ENCODE measurements at regions not wholly inside any gene's neighbourhood (a gene's known extent, or its start where the extent isn't known, plus 50 kb on each side); places are given as distances from the start of the nearest gene placed in this dataset.
A peak's percentile ranks its signal among the peaks of the same experiment; 100 is the strongest.

DNA sequence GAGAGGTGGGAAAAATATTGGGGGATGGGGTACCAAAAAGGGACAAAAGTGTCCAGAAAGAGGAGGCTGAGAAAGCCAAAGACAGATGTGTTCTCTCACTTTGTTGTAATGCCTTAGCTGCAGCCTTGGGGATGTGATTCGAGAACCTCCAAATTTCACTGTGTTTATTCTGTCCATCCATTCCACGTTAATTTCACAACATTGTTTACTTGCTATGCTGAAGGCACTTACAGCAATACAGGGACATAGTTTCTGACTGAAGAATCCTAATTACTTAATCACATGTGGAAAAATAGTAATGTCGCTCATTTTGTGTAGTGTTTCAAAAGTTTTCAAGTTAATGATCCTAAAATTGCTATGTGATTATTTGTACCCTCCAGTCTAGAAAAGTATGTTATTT, 146.2 kb upstream of the SLC38A2 start:
- H3K27ac ChIP-seq, result peak overlapping the region; percentile 73
- 80% methylated on average over 3 of the region's 3 CpGs for WGBS

GRCh38 chr12:46518169-46518568, 145.6 kb upstream of the SLC38A2 start:
- H3K27me3 ChIP-seq, result no peaks in the 10 kb centered on the region
- TF ChIP-seq POLR2AphosphoS5 (IDR thresholded peaks at IDR 0.05), result no peak
- no peak overlapping the region for H3K4me3 ChIP-seq
- no peak for DNase-seq (ENCODE audit: low spot score in 2 of 2)
- H3K27ac ChIP-seq, result peak overlapping the region; percentile 73
- no peaks in the 10 kb centered on the region for H3K36me3 ChIP-seq
- H3K9me3 ChIP-seq, result no peaks in the 10 kb centered on the region
- H3K4me1 ChIP-seq, result peaks cover 63% of the 10 kb centered on the region

More for the DNA sequence above, 146.2 kb upstream of the SLC38A2 start:
- no peaks in the 10 kb centered on the region for H3K27me3 ChIP-seq
- H3K4me1 ChIP-seq, result peaks cover 63% of the 10 kb centered on the region
- H3K9me3 ChIP-seq, result no peaks in the 10 kb centered on the region
- TF ChIP-seq POLR2A (IDR thresholded peaks at IDR 0.05) (no peak), CTCF (IDR thresholded peaks at IDR 0.05) (no peak), POLR2AphosphoS5 (IDR thresholded peaks at IDR 0.05) (no peak), EP300 (IDR thresholded peaks at IDR 0.05) (no peak)
- no peak for DNase-seq (ENCODE audit: low spot score in 2 of 2)
- no peak overlapping the region for H3K4me3 ChIP-seq
- no peaks in the 10 kb centered on the region for H3K36me3 ChIP-seq

- Histone ChIP-seq H3K9me3 (no peaks in the 10 kb centered on the region), H3K27ac (peak overlapping the region; percentile 19), H3K4me1 (peaks cover 61% of the 10 kb centered on the region), H3K4me3 (no peak overlapping the region), H3K27me3 (no peaks in the 10 kb centered on the region), H3K36me3 (no peaks in the 10 kb centered on the region)
- no peak for TF ChIP-seq POLR2A (IDR thresholded peaks at IDR 0.05)
- no peak for TF ChIP-seq EP300 (IDR thresholded peaks at IDR 0.05)
- no peak for TF ChIP-seq POLR2AphosphoS5 (IDR thresholded peaks at IDR 0.05)
- TF ChIP-seq CTCF (IDR thresholded peaks at IDR 0.05), result no peak
- no peak for DNase-seq (ENCODE audit: low spot score in 2 of 2)
- 62% methylated on average over 1 of the region's 1 CpG for WGBS
These were observed 145.0 kb upstream of the SLC38A2 start for GRCh38 chr12:46517579-46517962.

DNA sequence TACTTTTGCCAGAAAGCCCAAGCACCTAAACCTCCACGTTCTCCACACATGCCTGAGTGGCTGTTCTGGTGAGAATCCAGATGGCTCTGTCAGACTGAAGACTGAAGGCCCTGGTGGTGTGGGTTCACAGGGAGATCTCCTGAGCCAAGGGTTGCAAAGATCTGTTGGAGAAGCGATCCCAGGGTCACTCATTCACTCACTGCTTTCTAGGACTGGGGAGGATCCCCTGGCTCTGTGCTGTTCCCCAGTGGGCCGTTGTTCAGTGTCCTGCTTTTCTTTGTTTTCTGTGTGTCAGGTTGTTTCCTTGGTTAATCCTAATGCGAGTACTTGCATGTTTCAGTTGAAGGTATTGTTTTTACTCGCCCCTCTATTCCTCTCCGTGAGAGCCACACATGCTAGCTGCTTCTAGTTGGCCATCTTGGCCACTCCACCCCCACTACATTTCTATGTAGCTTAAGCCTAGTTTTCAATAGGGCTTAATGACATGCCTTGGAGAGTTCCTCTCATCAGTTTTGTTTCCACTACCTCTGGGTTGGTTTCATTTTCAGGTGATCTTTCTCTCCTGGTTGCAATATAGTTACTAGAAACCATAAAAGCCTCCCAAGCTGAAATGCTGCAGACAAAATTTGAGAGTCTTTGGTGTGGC, 144.5 kb upstream of the SLC38A2 start:
- no peaks in the 10 kb centered on the region for H3K27me3 ChIP-seq
- peak overlapping the region; percentile 19 for H3K27ac ChIP-seq
- TF ChIP-seq EP300 (IDR thresholded peaks at IDR 0.05) (no peak), CTCF (IDR thresholded peaks at IDR 0.05) (no peak), POLR2A (IDR thresholded peaks at IDR 0.05) (no peak), POLR2AphosphoS5 (IDR thresholded peaks at IDR 0.05) (no peak)
- H3K9me3 ChIP-seq, result no peaks in the 10 kb centered on the region
- H3K4me3 ChIP-seq, result peak overlapping the region; percentile 4
- H3K4me1 ChIP-seq, result peaks cover 56% of the 10 kb centered on the region
- no peak for DNase-seq (ENCODE audit: low spot score in 2 of 2)
- WGBS, result 65% methylated on average over 5 of the region's 6 CpGs
- no peaks in the 10 kb centered on the region for H3K36me3 ChIP-seq

DNA sequence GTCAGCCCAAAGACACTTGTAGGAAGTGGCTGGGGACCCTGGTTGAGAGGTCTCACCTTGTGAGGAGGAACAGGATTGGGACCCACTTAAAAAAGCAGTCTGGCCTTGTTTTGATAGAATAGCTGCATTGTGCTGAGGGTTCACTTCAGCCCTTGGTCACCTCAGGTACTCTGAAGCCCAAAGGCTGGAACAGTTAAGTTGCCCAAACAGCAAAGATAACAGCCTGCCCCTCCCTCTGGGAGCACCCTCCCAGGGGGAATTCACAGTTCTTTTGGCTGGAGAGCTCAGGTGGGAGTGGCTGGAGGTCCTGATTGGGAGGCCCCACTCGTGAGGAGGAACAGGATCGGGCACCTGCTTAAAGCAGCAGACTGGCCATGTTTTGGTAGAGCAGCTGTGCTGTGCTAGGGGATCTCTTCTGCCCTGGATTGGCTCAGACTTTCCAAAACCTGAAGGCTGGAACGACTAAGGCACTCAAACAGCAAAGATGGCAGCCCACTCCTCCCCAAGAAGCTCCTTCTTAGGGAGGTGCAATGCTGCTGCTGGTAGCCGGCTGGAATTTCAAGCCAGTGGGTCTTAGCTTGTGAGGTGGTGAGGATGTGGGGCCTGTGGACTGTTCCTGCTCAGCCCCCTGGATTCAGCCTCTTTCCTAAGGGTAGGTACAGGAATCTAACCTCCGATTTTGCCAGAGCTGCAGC, 143.8 kb upstream of the SLC38A2 start:
- Histone ChIP-seq H3K4me3 (no peak overlapping the region), H3K4me1 (peaks cover 49% of the 10 kb centered on the region), H3K27me3 (no peaks in the 10 kb centered on the region), H3K9me3 (no peaks in the 10 kb centered on the region), H3K27ac (peak overlapping the region; percentile 19), H3K36me3 (no peaks in the 10 kb centered on the region)
- TF ChIP-seq EP300 (IDR thresholded peaks at IDR 0.05) (no peak), POLR2AphosphoS5 (IDR thresholded peaks at IDR 0.05) (no peak), POLR2A (IDR thresholded peaks at IDR 0.05) (no peak), CTCF (IDR thresholded peaks at IDR 0.05) (no peak)
- no peak for DNase-seq (ENCODE audit: low spot score in 2 of 2)
- WGBS, result 83% methylated on average over 2 of the region's 5 CpGs
